Epidermal melanocyte (primary cell): ENCODE measurements at regions not wholly inside any gene's neighbourhood (a gene's known extent, or its start where the extent isn't known, plus 50 kb on each side); places are given as distances from the start of the nearest gene placed in this dataset.

ENCODE experiments used
- DNase-seq: peaks from one replicate; pipeline ENCODE4 v3.0.0; 2011; ENCODE audit warnings: low spot score; ENCODE audit not compliant: insufficient read length

DNA sequence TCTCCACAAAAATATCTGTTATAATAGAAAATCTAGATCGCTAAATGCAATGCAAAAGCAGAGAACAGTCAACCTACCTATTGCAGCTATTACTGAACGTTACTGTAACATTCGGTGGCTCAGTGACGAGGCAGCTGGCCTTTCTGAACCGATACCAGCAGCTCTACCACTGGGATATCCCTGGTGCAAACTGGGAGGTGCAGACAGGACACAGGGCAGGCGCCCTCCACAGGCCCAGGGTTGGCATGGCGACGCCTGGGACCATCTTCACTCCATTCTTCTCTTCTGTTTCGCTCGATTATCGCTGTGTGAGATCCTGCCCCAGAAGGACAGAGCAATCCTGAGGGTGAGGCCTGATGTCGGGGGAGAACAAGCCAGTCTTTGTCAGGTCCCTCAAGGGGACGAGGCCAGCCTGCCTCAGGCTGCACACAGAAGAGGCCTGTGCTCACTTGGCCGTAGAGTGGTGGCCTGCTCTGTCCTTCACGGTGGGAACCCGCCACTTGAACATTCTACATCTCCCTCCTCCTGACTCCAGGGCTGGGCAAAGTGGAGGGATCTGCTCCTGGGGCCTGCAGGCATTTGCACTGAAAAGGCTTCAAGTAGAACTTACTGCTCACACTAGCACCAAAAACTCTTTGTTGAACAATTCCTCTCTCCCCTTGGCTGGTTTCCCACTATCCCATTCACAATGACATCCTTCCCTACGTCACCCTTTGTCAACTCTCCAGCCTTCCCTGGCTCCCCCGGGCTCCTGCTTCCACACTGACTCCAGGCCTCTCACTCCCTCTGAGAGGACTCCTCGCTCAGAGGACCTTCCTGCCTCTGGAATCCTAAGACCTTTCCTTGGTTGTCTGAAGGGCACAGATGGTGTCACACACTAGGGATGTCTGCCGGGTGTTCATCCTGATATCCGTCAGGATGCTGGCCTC lies 49.7 kb downstream of the CYRIA start:
- DNase-seq, result no peak

GRCh38 chr2:16615246-16615645 lies 50.4 kb downstream of the CYRIA start:
- no peak for DNase-seq

DNA sequence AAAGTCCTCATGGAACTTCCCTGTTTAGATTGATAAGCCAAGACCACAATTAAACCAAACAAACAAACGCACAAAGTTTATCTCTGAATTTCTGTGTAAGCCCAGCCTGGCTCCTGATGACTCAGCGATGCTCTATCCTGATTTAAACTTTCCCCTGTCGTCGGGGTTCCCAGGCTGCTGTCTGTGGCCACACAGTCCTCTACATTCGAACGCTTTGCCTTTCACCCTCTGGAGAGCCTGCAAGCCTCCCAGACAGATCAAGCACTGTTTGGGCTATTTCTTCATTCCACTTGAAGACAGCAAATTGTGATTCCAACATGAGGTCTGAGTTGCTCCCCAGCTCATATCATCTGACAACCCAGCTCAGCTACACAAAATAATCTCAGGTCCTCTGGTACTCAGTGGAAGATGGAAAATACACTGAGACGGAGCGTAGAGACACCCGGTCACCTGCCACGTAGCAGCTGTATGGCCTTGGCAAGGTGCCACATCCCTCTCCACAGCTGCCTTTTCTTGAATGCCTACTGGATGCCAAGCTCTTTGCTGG lies 51.2 kb downstream of the CYRIA start:
- no peak for DNase-seq

GRCh38 chr2:16613539-16614011 lies 52.1 kb downstream of the CYRIA start:
- DNase-seq, result no peak

GRCh38 chr2:16612490-16612889 lies 53.1 kb downstream of the CYRIA start:
- DNase-seq, result no peak

DNA sequence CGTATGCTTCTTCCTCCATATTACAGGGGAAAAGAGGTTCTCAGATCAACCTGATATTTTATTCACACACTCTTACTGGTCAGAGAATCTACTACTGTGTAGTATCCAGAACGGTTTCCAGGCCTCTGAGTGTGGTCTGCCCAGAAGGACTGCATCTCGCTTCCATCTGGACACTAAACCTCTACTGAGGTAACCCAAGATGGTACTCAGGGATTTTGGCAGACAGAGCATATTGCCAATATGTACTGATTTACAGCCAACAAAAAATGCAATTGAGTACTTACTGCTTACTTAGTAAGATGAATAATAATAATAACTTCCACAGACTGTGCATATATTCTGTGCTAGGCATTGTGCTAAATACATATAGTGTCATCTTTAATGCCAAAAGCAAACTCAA lies 55.8 kb downstream of the CYRIA start:
- no peak for DNase-seq

DNA sequence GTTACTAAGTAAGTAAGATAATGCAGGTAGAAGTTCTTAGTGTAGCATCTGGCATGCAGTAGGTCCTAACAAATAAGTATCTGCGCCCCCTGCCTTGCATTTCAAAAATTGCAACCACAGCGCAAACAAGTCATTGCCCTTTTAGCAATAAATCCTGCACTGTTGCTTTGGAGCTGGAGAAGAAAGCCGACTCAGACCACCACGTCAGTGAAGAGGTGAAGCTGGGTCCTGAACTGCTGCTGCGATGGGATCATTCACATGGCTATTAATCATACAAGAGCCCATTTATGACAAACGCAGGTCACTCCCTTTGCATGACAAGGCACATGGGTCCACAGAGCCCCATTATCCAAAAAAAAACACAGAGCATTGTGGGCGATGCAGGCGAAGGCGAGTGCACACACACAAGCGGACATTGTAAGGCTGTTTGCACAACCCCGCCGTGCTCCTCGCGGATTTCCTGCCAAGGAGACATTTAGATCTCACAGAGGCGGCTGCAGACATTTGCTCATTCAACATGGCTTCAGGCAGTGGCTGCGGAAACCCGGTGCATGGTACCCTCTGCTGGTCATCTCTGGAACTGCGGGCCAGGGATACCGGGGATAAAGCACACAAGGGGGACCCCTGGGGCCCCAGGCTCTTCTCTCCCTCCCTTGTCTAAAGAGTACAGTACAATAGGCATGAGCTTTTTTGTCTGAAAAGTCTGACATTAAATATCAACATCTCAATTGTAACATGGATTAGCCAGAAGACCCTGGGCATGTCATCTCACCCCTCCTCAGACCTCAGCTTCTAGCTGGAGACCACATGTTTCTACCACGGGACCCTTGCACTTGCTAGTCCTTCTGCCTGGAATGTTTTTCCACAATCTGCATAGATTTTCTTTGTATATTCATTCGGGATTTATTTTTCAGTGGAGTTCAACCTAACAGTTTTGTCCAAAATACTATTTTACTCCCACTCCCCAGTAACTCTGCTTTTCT lies 56.7 kb downstream of the CYRIA start:
- DNase-seq, result peak; percentile 74

GRCh38 chr2:16607301-16607700 lies 58.3 kb downstream of the CYRIA start:
- no peak for DNase-seq

DNA sequence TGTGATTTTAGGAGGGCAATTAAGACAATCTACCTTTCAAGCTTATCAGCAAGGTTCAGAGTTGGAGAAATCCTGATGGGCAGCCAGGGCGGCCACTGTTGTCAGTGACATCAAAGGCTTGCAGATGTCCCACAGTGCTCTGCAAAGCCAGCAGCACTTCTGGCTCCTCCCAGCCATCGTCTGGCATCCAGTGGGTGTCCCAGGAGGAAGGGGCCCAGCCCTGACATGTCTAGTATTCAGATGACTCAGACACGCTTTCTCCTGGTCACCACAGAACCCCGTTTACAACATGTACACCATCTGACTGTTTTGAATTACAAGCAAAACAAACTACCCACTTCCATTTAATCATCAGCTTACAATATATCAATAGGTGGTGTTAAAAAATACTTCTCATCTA lies 61.4 kb downstream of the CYRIA start:
- DNase-seq, result no peak

GRCh38 chr2:16591370-16591933 lies 74.2 kb downstream of the CYRIA start:
- DNase-seq, result no peak

DNA sequence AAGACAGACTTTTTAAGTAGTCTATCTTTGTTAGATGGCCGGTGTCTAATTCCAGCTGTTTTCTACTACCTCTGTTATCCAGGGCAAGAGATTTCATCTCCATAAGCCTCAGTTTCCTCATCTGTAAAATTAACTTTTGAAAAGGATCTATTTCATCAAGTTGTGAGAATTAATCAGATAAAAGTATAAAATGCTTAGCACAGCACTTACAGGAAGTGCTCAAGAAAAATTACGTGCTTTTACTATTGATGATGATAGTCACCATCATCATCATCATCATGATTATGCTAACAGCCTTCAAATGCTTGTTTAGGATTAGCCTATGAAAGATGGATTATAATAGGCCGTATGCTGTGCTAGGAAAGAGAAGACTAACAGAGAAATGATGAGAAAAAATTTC lies 76.2 kb downstream of the CYRIA start:
- DNase-seq, result no peak

DNA sequence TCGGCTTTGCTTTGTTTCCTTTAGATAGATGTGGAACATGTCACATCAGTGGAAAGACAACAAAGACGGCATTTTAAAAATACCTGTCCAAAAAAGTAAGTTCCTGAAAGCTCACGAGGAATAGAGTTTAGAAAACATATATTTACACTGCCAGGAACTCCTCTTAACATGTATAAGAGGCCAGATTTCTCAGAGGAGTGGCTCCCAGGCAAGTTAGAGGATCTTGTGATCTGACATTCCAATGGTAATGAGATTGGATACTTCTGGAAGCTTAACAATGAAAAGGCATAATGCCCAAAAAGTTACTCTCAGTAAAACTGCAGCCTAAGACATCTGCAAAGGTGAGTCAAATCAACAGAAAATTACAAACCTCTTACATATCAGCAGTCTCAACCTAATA lies 77.1 kb downstream of the CYRIA start:
- no peak for DNase-seq

DNA sequence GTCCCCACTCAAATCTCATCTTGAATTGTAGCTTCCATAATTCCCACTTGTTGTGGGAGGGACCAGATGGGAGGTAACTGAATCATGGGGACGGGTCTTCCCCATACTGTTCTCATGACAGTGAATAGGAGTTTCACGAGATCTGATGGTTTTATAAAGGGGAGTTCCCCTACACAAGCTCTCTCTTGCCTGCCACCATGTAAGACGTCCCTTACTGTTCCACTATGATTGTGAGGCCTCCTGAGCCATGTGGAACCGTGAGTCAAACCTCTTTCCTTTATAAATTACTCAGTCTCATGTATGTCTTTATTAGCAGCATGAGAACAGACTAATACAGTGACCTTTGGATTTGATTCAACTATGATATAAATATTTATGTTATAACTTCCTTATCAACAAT lies 78.0 kb downstream of the CYRIA start:
- no peak for DNase-seq

- no peak for DNase-seq
These were observed 80.7 kb downstream of the CYRIA start for GRCh38 chr2:16584824-16585540.

- DNase-seq, result no peak
These were observed 81.5 kb downstream of the CYRIA start for GRCh38 chr2:16584084-16584483.

- DNase-seq, result no peak
These were observed 84.4 kb downstream of the CYRIA start for GRCh38 chr2:16581241-16581640.

DNA sequence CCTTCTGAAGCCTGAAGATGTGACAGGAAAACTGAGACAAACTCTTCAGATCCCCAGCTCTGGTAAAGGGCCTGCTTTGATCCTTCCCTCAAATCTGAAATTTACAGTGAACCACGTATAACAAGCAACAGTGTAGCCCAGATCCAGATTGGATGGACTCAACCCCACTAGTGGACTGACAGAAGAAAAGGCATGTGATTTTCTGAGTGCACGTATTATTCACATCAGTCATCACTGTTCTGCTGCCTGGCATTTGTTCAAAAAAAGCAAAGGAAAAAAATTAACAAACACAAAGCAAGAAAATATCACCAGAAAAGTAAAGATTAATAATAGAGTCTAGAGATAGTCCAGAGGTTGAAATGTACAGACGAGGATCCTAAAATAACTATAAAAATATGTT lies 87.6 kb downstream of the CYRIA start:
- DNase-seq, result no peak

DNA sequence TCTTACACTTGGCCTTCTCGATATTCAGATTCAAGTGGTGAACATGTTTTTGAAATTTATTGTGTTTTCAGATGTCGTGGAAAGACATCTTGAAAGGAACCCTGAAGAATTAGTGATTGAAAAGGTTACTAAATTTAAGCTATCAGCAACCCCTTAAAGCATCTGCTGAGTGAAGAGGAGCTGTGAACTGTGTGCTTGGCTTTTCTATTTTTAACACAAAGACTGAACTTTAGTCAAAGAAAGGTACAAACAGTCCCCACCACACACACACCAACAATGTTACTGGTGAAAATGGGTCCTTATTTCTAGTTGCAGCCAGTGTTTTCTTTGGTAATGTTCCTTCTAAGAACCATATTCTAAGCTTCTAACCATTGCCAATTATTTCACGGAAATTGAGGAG lies 95.1 kb downstream of the CYRIA start:
- no peak for DNase-seq

GRCh38 chr2:16568998-16569784 lies 96.4 kb downstream of the CYRIA start:
- DNase-seq, result no peak

- no peak for DNase-seq
These were observed 98.9 kb downstream of the CYRIA start for GRCh38 chr2:16566701-16567100.
